ENCODE measurements at regions not wholly inside any gene's neighbourhood (a gene's known extent, or its start where the extent isn't known, plus 50 kb on each side); places are given as distances from the start of the nearest gene placed in this dataset.

- no peak overlapping the region for H3K27ac ChIP-seq
- no peaks in the 10 kb centered on the region for H3K36me3 ChIP-seq
- no peak for DNase-seq (ENCODE audit: low spot score)
- no peaks in the 10 kb centered on the region for H3K27me3 ChIP-seq
- no peak for TF ChIP-seq CTCF (IDR thresholded peaks at IDR 0.05)
- no peak overlapping the region for H3K4me3 ChIP-seq
- H3K9me3 ChIP-seq: no peaks in the 10 kb centered on the region
- no peaks in the 10 kb centered on the region for H3K4me1 ChIP-seq
Observed at GRCh38 chr3:76061654-76062053, 276.3 kb upstream of the ZNF717 start.

- Histone ChIP-seq H3K27ac (no peak overlapping the region), H3K4me3 (no peak overlapping the region), H3K36me3 (no peaks in the 10 kb centered on the region), H3K27me3 (no peaks in the 10 kb centered on the region), H3K4me1 (no peaks in the 10 kb centered on the region), H3K9me3 (no peaks in the 10 kb centered on the region)
- DNase-seq (ENCODE audit: low spot score): no peak
- TF ChIP-seq CTCF (IDR thresholded peaks at IDR 0.05): no peak
Observed at GRCh38 chr3:76063019-76063418, 277.7 kb upstream of the ZNF717 start.

- Histone ChIP-seq H3K36me3 (no peaks in the 10 kb centered on the region), H3K27me3 (no peaks in the 10 kb centered on the region), H3K27ac (no peak overlapping the region), H3K9me3 (no peaks in the 10 kb centered on the region), H3K4me3 (no peak overlapping the region), H3K4me1 (no peaks in the 10 kb centered on the region)
- TF ChIP-seq CTCF (IDR thresholded peaks at IDR 0.05): no peak
- DNase-seq (ENCODE audit: low spot score): no peak
Observed at GRCh38 chr3:76063811-76064210, 278.5 kb upstream of the ZNF717 start.

GRCh38 chr3:76065964-76066363 is 280.6 kb upstream of the ZNF717 start:
- no peak for DNase-seq (ENCODE audit: low spot score)
- no peak for TF ChIP-seq CTCF (IDR thresholded peaks at IDR 0.05)
- Histone ChIP-seq H3K27ac (no peak overlapping the region), H3K9me3 (no peaks in the 10 kb centered on the region), H3K27me3 (no peaks in the 10 kb centered on the region), H3K4me1 (no peaks in the 10 kb centered on the region), H3K4me3 (no peak overlapping the region), H3K36me3 (no peaks in the 10 kb centered on the region)

GRCh38 chr3:76078101-76078500 is 292.8 kb upstream of the ZNF717 start:
- no peak for DNase-seq (ENCODE audit: low spot score)
- Histone ChIP-seq H3K4me1 (no peaks in the 10 kb centered on the region), H3K9me3 (no peaks in the 10 kb centered on the region), H3K27me3 (no peaks in the 10 kb centered on the region), H3K27ac (no peak overlapping the region), H3K4me3 (no peak overlapping the region), H3K36me3 (no peaks in the 10 kb centered on the region)
- TF ChIP-seq CTCF (IDR thresholded peaks at IDR 0.05): no peak

- Histone ChIP-seq H3K4me1 (no peaks in the 10 kb centered on the region), H3K36me3 (no peaks in the 10 kb centered on the region), H3K4me3 (no peak overlapping the region), H3K27me3 (no peaks in the 10 kb centered on the region), H3K9me3 (no peaks in the 10 kb centered on the region), H3K27ac (no peak overlapping the region)
- TF ChIP-seq CTCF (IDR thresholded peaks at IDR 0.05): no peak
- DNase-seq (ENCODE audit: low spot score): no peak
Observed at GRCh38 chr3:76083992-76084391, 298.6 kb upstream of the ZNF717 start.
